NCI-H2171 treated with DMSO at 0.1 percent for 48 hours (cell line): ENCODE measurements at regions not wholly inside any gene's neighbourhood (a gene's known extent, or its start where the extent isn't known, plus 50 kb on each side); places are given as distances from the start of the nearest gene placed in this dataset.
"Not testable (repeated sequence)": the region's sequence is repeated elsewhere in the genome, so short reads cannot be mapped to it uniquely, and the experiment has no call there.

ENCODE experiments used
- DNase-seq: peaks from one replicate; lab custom pipeline; 2025; lab: John Stamatoyannopoulos, UW

DNA sequence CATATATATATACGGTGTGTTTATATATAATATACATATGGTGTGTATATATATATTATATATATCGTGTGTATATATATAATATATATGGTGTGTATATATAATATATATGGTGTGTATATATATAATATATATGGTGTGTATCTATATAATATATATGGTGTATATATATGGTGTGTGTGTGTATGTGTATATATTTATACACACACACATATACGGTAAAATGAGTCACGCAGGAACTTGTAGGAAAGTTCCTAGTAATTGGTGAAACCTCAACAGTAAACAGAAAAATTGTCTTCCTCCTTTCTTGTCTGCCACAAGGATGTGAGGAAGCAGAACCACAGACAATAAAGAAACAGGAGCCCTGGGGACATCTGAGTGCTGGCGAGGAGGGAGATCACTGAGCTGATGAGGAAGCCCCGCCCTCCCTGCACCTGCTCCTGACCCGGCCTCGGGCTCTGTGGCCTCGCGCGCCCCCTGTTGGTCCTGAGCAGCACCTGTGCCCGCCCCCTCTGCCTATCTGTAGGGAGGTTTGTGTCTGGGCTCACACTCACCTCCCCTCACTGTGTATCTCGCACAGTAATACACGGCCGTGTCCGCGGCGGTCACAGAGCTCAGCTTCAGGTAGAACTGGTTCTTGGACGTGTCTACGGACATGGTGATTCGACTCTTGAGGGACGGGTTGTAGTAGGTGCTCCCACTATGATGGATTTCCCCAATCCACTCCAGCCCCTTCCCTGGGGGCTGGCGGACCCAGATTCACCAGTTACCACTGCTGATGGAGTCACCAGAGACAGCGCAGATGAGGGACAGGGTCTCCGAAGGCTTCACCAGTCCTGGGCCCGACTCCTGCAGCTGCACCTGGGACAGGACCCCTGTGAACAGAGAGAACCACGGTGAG lies 1079.4 kb downstream of the TMEM121 start:
- peak; percentile 33 for DNase-seq

DNA sequence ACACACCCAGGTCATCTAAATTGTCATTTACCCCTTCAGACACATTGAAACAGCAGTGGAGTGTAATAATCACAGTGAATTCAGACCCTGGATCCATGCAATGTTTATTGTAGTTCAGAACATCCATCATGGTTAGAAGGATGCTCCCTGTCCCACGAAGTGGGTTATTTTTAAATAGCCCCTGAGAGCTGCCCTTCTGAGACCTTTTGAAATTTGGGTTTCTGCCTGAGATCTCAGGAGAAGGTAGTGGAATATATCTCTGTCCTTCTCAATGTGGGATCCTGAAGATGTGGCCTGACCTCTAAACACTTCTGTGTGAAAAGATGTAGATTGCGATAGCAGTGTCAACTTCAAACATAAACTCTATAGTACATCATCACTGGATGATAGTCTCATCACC lies 1080.6 kb downstream of the TMEM121 start:
- DNase-seq: no peak

DNA sequence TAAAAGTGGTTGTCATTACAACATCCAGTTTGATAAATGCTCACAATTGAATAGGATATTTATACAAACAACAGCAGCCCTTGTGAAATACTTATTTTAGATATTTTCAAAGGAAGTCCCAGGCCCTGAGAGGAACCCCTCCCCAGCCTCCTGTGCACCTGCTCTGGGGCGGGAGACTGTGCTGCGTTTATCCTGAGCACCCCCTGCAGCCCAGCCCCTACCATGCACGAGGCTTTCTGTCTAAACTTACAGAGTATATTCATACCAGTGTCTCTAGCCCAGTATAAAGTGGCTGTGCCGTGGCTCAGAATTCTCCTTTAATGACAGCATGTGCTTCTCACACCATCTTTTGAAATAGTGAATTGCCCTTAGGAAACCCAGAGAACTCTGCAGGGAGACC lies 1084.3 kb downstream of the TMEM121 start:
- DNase-seq: no peak

DNA sequence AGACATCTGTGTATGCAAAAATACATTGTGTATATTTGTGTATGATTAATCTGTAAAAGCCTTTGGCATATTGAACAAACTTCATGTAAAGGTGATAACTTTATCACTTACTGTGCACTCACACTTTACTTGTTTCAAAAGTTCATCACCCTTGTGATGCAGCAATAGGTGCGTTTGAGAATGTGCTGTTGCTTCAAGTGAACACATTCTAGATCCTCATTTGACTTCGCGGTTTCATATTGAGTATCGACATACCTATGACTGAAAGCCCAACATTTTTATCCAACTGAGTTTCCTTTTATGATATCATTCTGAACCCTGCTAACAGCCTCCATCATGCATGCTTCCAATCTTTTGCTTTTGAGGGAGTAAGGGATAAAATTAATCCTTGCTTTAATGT lies 1086.9 kb downstream of the TMEM121 start:
- no peak for DNase-seq

DNA sequence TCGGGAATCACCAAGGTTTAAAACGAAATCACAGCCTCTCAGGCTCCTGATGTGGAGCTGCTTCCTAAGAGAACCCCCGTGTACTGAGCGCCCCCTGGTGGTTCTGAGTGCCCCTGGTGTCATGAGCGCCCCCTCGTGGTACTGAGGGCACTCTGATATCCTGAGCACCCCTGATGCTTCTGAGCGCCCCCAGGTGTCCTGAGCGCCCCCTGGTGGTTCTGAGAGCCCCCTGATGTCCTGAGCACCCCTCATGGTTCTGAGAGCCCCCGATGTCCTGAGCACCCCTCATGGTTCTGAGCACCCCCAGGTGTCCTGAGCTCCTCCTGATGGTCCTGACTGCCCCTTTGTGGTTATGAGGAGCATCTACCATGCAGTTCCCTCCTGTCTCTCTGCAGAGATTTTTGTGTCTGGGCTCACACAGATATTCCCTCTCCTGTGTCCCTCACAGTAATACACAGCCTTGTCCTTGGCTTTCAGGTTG lies 1092.1 kb downstream of the TMEM121 start:
- DNase-seq: peak; percentile 34

DNA sequence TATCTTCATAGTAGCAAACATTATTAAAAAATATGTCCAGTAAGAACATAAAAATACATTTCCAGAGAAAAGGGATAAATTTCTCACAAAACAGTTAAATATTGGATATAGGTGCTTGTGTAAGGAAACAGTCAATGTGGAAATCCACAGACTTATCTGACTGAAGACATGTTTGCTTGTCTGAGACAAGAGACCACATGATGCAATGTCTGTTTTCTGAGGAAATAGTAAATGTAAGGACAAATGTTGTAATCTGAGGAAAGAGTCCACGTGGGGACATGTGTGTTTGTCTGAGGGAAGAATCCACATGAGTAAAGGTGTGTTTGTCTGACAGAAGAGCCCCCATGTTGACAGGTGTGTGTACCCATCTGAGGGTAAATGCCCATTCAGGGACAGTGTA lies 1093.2 kb downstream of the TMEM121 start:
- no peak for DNase-seq

DNA sequence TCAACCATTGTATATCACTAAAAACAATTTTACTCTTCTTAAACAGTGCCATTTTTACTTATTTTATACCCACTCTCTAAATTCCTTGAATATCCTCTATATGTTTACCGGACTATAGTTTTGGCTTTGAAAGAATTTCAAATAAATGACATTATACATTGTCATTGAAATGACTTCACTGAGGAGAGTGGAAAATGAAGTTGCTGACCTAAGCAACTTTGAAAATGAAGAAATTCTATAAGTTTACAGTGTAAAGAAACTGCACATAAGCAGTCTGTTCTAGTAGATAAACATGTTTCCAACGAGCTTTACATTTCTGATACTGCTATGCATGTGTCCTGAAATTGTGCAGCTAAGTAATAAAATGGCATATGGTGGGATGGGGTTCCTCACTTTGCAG lies 1094.0 kb downstream of the TMEM121 start:
- DNase-seq: no peak

DNA sequence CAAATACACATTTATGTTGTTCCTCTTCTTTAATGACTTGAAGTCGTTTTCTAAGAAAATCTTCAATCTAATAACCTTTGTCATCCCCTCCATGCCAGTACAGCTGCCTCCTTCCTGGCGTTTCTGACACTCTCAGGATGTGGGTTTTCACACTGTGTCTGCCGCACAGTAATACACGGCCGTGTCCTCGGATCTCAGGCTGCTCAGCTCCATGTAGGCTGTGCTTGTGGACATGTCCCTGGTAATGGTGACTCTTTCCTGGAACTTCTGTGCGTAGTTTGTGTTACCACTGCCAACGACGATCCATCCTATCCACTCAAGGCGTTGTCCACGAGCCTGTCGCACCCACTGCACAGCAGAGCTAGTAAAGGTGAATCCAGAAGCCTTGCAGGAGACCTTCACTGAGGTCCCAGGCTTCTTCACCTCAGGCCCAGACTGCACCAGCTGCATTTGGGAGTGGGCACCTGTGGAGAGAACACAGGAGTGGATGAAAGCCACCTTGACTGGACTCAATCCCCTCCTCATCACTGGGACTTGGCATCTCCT lies 1095.9 kb downstream of the TMEM121 start:
- no peak for DNase-seq

DNA sequence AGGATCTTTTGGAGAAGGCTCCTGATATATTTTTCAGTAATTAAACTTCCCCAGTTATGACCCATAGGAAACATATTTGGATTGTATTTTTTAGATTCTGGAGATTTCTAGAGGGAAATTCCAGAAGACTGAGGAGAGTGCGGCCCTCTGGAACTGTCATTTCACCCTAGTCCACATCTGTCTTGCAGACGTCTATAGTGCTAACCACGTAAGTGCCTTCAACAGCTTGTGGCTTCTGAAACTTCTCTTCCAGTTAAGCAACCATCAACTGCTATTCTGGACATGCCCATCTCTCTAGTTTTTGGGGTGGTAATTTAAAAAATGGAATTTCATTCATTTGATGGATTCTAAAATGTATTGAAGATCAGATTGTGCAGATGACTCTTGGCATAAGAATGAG lies 1098.8 kb downstream of the TMEM121 start:
- DNase-seq: no peak

DNA sequence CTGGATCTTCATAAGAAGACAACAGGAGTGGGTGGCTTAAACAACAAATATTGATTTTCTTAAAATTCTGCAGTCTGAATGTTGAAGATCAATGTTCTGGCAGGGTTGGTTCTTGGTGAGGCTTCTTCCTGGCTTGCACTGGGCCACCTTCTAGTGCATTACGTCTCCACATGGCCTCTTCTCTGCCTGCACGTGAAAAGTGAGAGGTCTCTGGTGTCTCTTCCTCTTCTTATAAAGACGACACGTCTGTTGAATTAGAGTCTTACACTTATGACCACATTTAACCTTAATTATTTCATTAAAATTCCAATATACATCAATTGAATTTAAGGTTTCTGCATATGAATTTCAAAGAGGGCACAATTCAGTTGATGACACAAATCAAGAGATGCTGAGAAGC lies 1100.1 kb downstream of the TMEM121 start:
- DNase-seq: not testable (repeated sequence)

DNA sequence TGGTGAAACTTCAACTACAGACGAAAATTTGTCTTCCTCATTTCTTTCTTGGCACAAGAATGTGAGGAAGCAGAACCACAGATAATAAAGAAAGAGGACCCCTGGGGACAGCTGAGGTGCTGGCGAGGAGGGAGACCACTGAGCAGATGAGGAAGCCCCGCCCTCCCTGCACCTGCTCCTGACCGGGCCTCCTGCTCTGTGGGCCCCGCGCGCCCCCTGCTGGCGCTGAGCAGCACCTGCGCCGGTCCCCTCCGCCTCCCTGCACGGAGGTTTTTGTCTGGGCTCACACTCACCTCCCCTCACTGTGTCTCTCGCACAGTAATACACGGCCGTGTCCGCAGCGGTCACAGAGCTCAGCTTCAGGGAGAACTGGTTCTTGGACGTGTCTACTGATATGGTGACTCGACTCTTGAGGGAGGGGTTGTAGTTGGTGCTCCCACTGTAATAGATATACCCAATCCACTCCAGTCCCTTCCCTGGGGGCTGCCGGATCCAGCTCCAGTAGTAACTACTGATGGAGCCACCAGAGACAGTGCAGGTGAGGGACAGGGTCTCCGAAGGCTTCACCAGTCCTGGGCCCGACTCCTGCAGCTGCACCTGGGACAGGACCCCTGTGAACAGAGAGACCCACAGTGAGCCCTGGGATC lies 1100.7 kb downstream of the TMEM121 start:
- DNase-seq: peak; percentile 21

DNA sequence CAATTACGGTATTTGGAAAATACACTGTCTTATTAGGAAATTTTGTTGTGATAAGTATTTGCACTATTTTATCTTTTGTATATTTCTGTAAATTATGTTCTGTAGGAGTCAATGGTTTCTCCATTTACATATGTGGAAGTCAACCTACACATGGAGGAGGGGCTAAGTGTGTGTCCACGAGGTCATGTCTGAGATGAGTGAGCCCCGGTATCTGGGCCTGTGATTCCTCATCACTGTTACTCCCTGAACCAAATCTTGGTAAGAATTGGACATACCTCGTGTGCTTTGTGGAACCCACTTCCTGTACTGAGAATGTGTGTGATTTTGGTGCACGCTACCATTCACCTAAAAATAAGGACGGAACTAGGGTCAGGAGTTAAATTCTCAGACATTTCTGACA lies 1105.5 kb downstream of the TMEM121 start:
- DNase-seq: no peak

DNA sequence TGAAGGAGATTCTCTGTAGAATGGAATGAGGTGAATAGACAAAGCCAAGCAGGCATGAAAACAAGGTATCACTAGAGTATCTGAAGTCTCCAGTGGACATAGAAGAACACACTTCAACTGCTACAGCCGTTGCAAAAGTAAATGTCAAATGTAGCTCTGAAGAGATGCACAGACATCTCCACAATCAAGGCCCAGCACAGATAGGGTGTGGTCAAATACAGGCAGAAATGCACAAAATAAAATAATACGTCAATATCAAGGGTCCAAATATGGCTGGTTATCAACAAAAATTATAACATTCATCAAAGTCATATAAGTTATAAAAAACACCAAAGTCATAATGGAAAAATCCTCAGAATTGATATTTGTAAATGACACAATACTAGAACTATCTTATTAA lies 1107.3 kb downstream of the TMEM121 start:
- no peak for DNase-seq

DNA sequence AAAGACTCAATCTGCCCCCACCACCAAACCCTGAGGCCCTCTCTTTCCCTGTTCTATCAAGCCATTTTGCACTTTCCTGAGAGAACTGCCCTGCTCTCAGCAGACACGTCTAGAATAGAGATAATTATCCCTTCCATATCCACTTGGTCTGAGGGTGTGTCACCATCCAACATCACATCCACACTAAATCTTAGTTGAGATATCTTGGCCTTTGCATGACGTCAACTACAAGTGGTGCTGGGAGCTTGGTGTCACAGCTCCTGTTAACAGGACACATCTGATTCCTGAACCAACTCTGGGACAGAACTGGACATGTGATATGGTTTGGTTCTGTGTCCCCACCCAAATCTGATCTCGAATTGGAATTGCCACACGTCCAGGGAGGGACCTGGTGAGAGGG lies 1109.2 kb downstream of the TMEM121 start:
- DNase-seq: no peak

DNA sequence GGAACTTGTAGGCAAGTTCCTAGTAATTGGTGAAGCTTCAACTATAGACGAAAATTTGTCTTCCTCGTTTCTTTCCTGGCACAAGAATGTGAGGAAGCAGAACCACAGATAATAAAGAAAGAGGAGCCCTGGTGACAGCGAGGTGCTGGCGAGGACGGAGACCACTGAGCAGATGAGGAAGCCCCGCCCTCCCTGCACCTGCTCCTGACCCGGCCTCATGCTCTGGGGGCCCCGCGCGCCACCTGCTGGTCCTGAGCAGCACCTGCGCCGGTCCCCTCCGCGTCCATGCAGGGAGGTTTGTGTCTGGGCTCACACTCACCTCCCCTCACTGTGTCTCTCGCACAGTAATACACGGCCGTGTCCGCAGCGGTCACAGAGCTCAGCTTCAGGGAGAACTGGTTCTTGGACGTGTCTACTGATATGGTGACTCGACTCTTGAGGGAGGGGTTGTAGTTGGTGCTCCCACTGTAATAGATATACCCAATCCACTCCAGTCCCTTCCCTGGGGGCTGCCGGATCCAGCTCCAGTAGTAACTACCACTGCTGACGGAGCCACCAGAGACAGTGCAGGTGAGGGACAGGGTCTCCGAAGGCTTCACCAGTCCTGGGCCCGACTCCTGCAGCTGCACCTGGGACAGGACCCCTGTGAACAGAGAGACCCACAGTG lies 1112.5 kb downstream of the TMEM121 start:
- DNase-seq: not testable (repeated sequence)

DNA sequence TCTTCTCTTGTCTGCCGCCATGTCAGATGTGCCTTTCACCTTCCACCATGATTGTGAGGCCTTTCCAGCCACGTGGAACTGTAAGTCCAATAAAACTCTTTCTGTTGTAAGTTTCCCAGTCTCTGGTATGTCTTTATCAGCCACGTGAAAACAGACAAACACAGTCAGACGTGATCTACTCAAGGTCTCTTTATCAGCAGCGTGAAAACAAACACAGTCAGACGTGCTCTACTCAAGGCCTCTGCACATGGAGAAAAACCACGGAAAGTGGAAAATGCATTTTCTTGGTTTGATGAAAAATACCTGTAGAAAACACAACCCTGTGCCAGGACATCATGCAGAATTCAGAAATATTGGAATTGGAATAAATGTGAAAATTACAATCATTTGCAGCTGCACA lies 1115.7 kb downstream of the TMEM121 start:
- DNase-seq: no peak

DNA sequence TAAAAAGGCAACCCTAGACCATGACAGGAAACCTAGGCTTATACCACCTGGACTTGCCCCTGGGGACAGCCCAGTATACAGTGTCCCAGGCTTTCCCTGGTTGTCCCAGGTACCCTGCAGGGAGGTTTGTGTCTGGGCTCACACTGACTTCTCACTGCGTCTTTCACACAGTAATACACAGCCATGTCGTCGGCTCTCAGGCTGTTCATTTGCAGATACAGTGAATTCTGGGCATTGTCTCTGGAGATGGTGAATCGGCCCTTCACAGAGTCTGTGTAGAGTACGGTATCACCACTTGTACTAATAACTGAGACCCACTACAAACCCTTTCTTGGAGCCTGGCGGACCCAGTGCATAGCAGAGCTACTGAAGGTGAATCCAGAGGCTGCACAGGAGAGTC lies 1116.6 kb downstream of the TMEM121 start:
- not testable (repeated sequence) for DNase-seq

DNA sequence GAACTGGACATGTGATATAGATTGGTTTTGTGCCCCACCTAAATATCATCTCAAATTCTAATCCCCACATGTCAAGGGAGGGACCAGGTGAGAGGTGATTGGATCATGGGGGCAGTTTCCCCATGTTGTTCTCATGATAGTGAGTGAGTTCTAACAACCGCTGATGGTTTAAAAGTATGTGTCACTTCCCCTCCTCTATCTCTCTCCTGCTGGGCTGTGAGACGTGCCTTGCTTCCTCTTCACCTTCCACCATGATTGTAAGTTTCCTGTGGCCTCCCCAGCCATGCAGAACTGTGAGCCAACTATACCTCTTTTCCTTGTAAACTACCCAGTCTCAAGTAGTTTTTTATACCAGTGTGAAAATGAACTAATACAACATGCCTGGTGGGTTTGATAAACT lies 1122.5 kb downstream of the TMEM121 start:
- not testable (repeated sequence) for DNase-seq

DNA sequence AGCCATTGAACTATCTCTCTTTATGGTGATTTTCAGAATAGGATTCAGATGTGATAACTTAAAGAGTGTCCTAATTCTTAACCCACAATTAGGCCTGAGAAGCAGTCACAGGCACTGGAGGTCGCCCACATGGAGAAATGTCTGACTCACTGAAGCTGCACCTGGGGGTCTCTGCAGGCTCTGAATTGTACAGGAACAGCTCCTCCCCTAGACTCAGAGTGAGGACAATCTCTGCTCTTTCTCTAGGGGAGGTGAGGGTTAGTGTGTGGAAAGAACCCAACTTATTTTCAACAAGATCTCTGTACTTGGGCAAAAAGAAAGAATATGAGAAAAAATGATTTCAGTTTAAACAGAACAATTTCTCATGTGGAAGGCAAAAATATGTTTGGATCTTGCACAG lies 1124.6 kb downstream of the TMEM121 start:
- no peak for DNase-seq

DNA sequence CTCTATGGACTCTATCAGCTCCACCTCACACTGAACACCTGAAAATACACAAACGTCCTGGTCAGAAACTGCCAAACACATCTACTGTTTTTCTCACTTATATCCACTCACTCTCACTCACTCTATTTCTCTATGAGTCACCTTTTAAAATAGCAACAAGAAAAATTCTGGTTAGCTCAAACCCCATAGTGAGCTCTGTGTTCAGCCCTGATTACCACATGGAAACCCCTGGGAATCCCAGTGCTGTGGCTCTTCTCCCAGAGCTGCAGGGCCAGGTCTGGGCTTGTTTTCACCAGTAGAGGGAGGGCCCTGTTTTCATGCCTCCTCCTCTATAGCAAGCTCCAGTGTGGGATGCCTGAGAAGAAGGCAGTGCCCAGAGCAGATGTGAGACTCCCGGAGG lies 1126.1 kb downstream of the TMEM121 start:
- peak; percentile 27 for DNase-seq

DNA sequence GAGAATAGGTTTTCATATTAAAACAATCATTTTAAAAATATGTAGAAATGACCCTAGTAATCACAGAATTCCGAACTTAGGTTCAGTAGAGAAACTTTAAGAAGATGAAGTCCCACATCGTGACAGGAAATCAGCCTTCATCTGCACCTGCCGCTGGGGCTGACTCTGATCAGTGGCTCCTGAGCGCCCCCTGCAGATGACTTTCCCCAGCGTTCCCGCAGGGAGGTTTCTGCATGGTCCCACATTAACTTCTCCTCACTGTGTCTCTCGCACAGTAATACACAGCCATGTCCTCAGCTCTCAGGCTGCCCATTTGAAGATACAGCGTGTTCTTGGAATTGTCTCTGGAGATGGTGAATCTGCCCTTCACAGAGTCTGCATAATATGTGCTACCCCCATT lies 1131.1 kb downstream of the TMEM121 start:
- DNase-seq: no peak

DNA sequence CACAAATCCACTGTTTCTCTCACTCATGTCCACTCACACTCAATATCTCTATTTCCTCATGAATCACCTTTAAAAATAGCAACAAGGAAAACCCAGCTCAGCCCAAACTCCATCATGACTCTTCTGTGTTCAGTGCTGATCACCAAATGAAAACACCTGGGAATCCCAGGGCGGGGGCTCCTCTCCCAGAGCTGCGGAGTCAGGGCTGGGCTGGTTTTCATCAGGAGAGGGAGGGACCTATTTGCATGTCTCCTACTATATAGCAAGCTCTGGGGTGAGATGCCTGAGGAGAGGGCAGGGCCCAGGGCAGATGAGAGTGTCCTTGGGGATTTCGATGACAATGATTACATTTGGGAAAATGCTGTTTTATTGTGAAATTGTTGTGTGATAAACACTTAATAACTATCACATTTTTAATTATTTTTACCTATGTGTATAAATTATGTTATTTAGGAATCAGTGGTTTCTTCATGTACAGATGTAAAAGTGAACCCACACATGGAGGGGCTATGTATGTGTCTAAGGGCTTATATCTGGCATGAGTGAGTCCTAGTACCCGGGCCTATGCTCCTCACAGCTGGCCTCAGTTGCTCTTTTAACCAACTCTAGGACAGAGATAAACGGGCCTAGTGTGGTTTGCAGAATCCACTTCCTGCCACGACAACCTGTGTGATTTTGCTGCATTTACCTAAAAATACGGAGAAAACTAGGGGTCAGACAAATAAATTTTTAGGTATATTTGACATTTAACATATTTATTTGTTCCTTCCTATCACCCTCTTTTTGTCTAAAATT lies 1131.9 kb downstream of the TMEM121 start:
- DNase-seq: not testable (repeated sequence)
